Osteoblast (primary cell): ENCODE measurements at regions not wholly inside any gene's neighbourhood (a gene's known extent, or its start where the extent isn't known, plus 50 kb on each side); places are given as distances from the start of the nearest gene placed in this dataset.

Experiments
- DNase-seq: peaks from one replicate; pipeline ENCODE4 v3.0.0; 2011; ENCODE audit warnings: low spot score, mixed read lengths; ENCODE audit not compliant: insufficient read length; ENCODE audit errors: missing footprints
- H2AFZ ChIP-seq: 2 replicates; pipeline ENCODE4 v1.6.0; 2011; ENCODE audit warnings: mild to moderate bottlenecking, low read length
- H3K27ac ChIP-seq: 2 replicates; pipeline ENCODE4 v1.5.1; 2011; ENCODE audit warnings: mild to moderate bottlenecking, low read depth, low read length, moderate library complexity
- H3K27me3 ChIP-seq: 2 replicates; pipeline ENCODE4 v1.6.0; 2012; ENCODE audit warnings: mild to moderate bottlenecking, control low read depth, inconsistent platforms, low read length, moderate library complexity; ENCODE audit not compliant: insufficient read depth
- H3K36me3 ChIP-seq: 2 replicates; pipeline ENCODE4 v1.5.1; 2011; ENCODE audit warnings: mild to moderate bottlenecking, low read length, control low read depth, moderate library complexity; ENCODE audit not compliant: insufficient read depth
- H3K4me1 ChIP-seq: 2 replicates; pipeline ENCODE4 v1.5.1; 2011; ENCODE audit warnings: mild to moderate bottlenecking, low read length, control low read depth, moderate library complexity; ENCODE audit not compliant: insufficient read depth
- H3K4me2 ChIP-seq: 2 replicates; pipeline ENCODE4 v1.6.0; 2011; ENCODE audit warnings: mild to moderate bottlenecking, low read length; ENCODE audit not compliant: insufficient read depth
- H3K4me3 ChIP-seq: fragments of 200-600 bp; sonication (generic); 3 replicates; pipeline ENCODE4 v1.5.1; 2012; ENCODE audit warnings: mild to moderate bottlenecking, low read length, inconsistent platforms; ENCODE audit not compliant: insufficient read depth
- H3K79me2 ChIP-seq: 2 replicates; pipeline ENCODE4 v1.6.0; 2012; ENCODE audit warnings: mild to moderate bottlenecking, low read length, control low read depth, inconsistent platforms; ENCODE audit not compliant: insufficient read depth
- H3K9me3 ChIP-seq: 2 replicates; pipeline ENCODE4 v1.5.1; 2011; ENCODE audit warnings: low read depth, low read length, control low read depth
- H4K20me1 ChIP-seq: 2 replicates; pipeline ENCODE4 v1.6.0; 2012; ENCODE audit warnings: mild to moderate bottlenecking, low read length, control low read depth; ENCODE audit not compliant: insufficient read depth
- TF ChIP-seq, protein P1 (sequence below): IDR thresholded peaks from 2 replicates; pipeline ENCODE4 v1.5.1; 2011; ENCODE audit warnings: mild to moderate bottlenecking, low read depth, low read length, moderate library complexity; ENCODE audit errors: extremely low read depth

DNA sequence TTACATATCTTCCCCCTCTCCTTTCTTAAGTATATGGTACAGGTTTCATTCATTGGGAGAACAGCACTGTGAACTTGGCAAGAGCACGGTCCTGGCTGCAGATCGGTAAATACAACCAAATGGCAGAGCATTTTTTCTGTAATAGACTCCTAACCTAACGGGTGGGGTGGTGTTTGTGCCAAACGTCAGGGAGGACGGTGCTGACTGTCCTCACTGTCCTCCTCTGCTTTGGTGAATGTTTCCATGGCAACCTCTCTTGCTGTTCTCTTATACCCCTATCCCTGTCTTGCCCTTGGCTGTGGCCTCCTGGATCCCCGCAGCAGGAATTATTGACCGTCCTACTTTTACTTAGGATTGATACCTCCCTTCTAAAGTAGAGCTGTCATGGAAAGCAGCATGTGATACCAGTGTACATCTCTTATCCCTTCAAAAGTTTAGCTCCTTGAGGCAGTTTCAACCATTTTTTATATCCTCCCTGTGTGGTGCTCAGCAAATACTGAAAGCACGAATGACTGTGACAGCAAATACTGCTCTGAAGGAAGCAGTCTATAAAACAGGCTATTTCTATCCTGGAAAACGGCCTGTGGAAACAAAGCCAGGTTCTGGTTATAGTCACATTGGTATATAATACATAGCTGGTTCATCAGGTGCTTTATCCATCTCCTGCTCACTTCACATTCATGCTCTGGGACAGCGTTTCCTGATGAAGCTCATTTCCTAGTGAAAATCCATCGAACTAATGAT is 275.4 kb upstream of the C2CD4B start:
- Histone ChIP-seq H3K9me3 (no peaks in the 10 kb centered on the region), H3K36me3 (no peaks in the 10 kb centered on the region), H3K4me1 (peaks cover 25% of the 10 kb centered on the region), H4K20me1 (peaks cover 13% of the 10 kb centered on the region), H3K27ac (no peak overlapping the region), H3K27me3 (no peaks in the 10 kb centered on the region), H3K4me2 (no peak overlapping the region), H3K4me3 (no peak overlapping the region), H3K79me2 (peaks cover 27% of the 10 kb centered on the region), H2AFZ (no peak overlapping the region)
- no peak for DNase-seq
- TF ChIP-seq, protein P1, sequence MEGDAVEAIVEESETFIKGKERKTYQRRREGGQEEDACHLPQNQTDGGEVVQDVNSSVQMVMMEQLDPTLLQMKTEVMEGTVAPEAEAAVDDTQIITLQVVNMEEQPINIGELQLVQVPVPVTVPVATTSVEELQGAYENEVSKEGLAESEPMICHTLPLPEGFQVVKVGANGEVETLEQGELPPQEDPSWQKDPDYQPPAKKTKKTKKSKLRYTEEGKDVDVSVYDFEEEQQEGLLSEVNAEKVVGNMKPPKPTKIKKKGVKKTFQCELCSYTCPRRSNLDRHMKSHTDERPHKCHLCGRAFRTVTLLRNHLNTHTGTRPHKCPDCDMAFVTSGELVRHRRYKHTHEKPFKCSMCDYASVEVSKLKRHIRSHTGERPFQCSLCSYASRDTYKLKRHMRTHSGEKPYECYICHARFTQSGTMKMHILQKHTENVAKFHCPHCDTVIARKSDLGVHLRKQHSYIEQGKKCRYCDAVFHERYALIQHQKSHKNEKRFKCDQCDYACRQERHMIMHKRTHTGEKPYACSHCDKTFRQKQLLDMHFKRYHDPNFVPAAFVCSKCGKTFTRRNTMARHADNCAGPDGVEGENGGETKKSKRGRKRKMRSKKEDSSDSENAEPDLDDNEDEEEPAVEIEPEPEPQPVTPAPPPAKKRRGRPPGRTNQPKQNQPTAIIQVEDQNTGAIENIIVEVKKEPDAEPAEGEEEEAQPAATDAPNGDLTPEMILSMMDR: no peak

- Histone ChIP-seq H3K27me3 (no peaks in the 10 kb centered on the region), H3K4me3 (no peak overlapping the region), H3K36me3 (no peaks in the 10 kb centered on the region), H2AFZ (peak overlapping the region; percentile 49), H3K4me1 (peaks cover 27% of the 10 kb centered on the region), H3K27ac (peak overlapping the region; percentile 90), H3K79me2 (peaks cover 10% of the 10 kb centered on the region), H3K4me2 (peak overlapping the region; percentile 58), H4K20me1 (peaks cover 4% of the 10 kb centered on the region), H3K9me3 (no peaks in the 10 kb centered on the region)
- DNase-seq: peak; percentile 94
- TF ChIP-seq, protein P1: no peak
These were observed 279.3 kb upstream of the C2CD4B start for GRCh38 chr15:62444104-62445022.

- no peaks in the 10 kb centered on the region for H3K27me3 ChIP-seq
- peak; percentile 84 for DNase-seq
- TF ChIP-seq, protein P1: no peak
- no peaks in the 10 kb centered on the region for H3K9me3 ChIP-seq
- H2AFZ ChIP-seq: no peak overlapping the region
- H3K27ac ChIP-seq: peak overlapping the region; percentile 90
- peaks cover 9% of the 10 kb centered on the region for H3K79me2 ChIP-seq
- peaks cover 4% of the 10 kb centered on the region for H4K20me1 ChIP-seq
- peak overlapping the region; percentile 58 for H3K4me2 ChIP-seq
- H3K4me3 ChIP-seq: peak overlapping the region; percentile 12
- peaks cover 22% of the 10 kb centered on the region for H3K4me1 ChIP-seq
- H3K36me3 ChIP-seq: no peaks in the 10 kb centered on the region
These were observed 280.2 kb upstream of the C2CD4B start for GRCh38 chr15:62445244-62445643.

DNA sequence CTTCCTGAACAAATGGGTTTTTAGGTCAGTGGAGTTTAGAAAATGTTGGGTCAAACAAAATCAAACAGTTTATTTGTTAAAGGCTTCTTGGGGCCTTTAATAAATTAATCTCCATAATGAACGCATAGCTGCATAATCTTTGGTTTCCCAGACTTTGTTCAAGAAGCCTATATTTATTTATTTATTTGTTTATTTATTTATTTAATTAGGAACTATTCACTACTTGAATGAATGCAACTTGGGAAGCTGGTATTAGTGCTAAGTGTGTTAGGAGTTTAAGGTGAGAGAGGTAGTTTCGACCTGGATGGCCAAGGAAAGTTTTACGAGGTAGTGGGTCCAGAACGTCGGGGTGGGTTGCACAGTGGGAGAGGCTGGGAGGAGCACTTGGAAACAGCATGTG is 281.9 kb upstream of the C2CD4B start:
- H3K79me2 ChIP-seq: peaks cover 6% of the 10 kb centered on the region
- no peaks in the 10 kb centered on the region for H3K27me3 ChIP-seq
- H3K9me3 ChIP-seq: no peaks in the 10 kb centered on the region
- no peak overlapping the region for H2AFZ ChIP-seq
- H3K4me3 ChIP-seq: no peak overlapping the region
- H3K27ac ChIP-seq: no peak overlapping the region
- no peak overlapping the region for H3K4me2 ChIP-seq
- TF ChIP-seq, protein P1: no peak
- H3K36me3 ChIP-seq: no peaks in the 10 kb centered on the region
- no peak for DNase-seq
- peaks cover 22% of the 10 kb centered on the region for H3K4me1 ChIP-seq
- H4K20me1 ChIP-seq: peaks cover 4% of the 10 kb centered on the region
